ENCODE measurements at regions not wholly inside any gene's neighbourhood (a gene's known extent, or its start where the extent isn't known, plus 50 kb on each side); places are given as distances from the start of the nearest gene placed in this dataset.

DNA sequence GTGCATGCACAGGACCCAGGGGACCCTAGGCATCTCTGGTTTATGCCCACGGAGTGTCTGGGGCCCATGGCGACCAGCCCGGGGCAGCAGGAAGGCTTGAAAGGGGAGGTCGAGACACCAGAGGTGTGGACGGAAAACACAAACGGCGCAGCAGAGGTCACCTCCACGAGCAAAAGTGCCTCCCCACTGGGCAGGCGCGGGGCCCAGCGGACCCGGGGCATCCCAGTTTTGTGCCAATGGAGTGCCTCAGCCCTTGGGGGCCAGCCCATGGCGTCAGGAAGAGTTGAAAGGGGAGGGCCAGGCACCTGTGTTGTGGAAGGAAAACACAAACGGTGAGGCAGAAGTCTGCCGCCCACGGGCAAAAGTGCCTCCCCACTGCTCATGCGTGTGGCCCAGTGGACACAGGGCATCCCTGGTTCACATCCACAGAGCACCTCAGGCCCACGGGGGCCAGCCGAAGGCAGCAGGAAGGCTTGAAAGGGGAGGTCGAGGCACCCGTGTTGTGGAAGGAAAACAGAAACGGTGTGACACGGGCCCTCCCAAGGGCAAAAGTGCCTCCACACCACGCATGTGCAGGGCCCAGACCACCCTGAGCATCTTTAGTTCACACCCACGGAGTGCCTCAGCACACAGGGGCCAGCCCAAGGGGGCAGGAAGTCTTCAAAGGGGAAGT is 378.8 kb downstream of the ALG10 start:
- no peak overlapping the region for H3K4me3 ChIP-seq (ENCODE audit: low read depth, poor library complexity, severe bottlenecking)
- intact Hi-C loops (cut with DNase I; ENCODE audit: low total_unique reads): no loop called here
- WGBS, 2 donors: 65 to 71% methylated on average over 25 of the region's 25 CpGs
- peak; percentile 11 to 75 for DNase-seq (ENCODE audit: low spot score in 2 of 2)
- TF ChIP-seq, protein P1, sequence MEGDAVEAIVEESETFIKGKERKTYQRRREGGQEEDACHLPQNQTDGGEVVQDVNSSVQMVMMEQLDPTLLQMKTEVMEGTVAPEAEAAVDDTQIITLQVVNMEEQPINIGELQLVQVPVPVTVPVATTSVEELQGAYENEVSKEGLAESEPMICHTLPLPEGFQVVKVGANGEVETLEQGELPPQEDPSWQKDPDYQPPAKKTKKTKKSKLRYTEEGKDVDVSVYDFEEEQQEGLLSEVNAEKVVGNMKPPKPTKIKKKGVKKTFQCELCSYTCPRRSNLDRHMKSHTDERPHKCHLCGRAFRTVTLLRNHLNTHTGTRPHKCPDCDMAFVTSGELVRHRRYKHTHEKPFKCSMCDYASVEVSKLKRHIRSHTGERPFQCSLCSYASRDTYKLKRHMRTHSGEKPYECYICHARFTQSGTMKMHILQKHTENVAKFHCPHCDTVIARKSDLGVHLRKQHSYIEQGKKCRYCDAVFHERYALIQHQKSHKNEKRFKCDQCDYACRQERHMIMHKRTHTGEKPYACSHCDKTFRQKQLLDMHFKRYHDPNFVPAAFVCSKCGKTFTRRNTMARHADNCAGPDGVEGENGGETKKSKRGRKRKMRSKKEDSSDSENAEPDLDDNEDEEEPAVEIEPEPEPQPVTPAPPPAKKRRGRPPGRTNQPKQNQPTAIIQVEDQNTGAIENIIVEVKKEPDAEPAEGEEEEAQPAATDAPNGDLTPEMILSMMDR (IDR thresholded peaks at IDR 0.05): no peak
- TF ChIP-seq POLR2A (IDR thresholded peaks at IDR 0.05): no peak

DNA sequence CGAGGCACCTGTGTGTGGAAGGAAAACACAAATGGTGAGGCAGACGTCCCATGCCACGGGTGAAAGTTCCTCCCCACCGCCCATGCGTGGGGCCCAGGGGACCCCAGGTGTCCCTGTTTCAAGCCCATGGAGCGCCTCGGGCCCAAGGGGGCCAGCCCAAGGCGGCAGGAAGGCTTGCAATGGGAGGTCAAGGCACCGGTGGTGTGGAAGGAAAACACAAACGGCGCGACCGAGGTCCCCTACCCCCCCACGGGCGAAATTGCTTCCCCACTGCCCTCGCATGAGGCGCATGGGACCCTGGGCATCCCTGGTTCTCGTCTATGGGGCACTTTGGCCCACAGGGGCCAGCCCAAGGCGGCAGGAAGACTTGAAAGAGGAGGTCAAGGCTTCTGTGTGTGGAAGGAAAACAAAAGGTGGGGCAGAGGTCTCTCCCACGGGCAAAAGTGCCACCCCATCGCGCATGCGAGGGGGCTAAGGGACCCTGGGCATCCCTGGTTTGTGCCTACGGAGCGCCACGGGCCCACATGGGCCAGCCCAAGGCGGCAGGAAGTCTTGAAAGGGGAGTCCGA is 379.4 kb downstream of the ALG10 start:
- 46 to 59% methylated on average over 26 to 28 of the region's 28 CpGs for WGBS, 2 donors
- no peak for TF ChIP-seq POLR2A (IDR thresholded peaks at IDR 0.05)
- TF ChIP-seq, protein P1 (IDR thresholded peaks at IDR 0.05): no peak
- H3K4me3 ChIP-seq (ENCODE audit: low read depth, poor library complexity, severe bottlenecking): no peak overlapping the region
- intact Hi-C loops (cut with DNase I; ENCODE audit: low total_unique reads): no loop called here
- DNase-seq (ENCODE audit: low spot score in 2 of 2): peak in 1 of 2 donors; percentile 67

DNA sequence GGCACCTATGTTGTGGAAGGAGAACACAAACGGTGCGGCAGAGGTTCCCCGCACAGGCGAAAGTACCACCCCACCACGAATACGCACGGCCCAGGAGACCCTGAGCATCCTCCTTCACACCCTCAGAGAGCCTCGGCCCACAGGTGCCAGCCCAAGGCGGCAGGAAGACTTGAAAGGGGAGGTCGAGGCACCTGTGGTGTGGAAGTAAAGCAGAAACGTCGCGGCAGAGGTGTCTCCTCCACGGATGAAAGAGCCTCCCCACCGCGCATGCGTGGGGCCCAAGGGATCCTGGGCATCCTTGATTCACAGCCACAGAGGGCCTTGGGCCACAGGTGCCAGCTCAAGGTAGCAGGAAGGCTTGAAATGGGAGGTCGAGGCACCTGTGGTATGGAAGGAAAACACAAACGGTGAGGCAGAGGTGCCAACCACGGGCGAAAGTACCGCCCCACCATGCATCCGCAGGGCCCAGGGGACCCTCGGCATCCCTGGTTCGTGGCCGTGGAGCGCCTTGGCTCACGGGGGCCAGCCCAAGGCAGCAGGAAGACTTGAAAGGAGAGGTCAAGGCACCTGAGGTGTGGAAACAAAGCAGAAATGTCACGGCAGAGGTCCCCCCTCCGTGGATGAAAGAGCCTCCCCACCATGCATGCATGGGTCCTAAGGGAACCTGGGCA is 380.1 kb downstream of the ALG10 start:
- intact Hi-C loops (cut with DNase I; ENCODE audit: low total_unique reads): no loop called here
- WGBS, 2 donors: 69 to 72% methylated on average over 30 of the region's 30 CpGs
- peak in 1 of 2 donors; percentile 49 for DNase-seq (ENCODE audit: low spot score in 2 of 2)
- H3K4me3 ChIP-seq (ENCODE audit: low read depth, poor library complexity, severe bottlenecking): no peak overlapping the region
- TF ChIP-seq, protein P1 (IDR thresholded peaks at IDR 0.05): no peak
- no peak for TF ChIP-seq POLR2A (IDR thresholded peaks at IDR 0.05)

DNA sequence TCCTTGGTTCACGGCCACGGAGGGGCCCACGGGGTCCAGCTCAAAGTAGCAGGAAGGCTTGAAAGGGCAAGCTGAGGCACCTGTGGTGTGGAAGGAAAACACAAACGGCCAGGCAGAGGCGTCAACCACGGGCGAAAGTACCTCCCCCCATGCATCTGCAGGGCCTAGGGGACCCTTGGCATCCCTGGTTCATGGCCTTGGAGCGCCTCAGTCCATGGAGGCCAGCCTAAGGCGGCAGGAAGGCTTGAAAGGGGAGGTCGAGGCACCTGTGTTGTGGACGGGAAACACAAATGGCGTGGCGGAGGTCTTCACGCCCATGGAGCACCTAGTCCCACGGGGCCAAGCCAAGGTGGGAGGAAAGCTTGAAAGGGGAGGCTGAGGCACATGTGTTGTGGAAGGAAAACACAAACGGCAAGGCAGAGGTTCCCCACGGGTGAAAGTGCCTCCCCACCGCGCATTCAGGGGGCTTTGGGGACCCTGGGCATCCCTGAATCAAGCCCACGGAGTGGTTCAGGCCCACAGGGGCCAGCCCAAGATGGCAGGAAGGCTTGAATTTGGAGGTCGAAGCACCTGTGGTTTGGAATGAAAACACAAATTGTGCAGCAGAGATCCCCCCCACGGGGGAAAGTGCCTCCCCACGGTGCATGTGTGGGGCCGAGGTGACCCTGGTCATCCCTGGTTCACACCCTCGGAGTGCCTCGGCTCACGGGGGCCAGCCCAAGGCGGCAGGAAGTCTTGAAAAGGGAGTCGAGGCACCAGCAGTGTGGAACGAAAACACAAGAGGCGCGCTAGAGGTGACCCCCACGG is 380.8 kb downstream of the ALG10 start:
- H3K4me3 ChIP-seq (ENCODE audit: low read depth, poor library complexity, severe bottlenecking): no peak overlapping the region
- WGBS, 2 donors: 70 to 81% methylated on average over 33 of the region's 33 CpGs
- intact Hi-C loops (cut with DNase I; ENCODE audit: low total_unique reads): no loop called here
- peak in 1 of 2 donors; percentile 76 for DNase-seq (ENCODE audit: low spot score in 2 of 2)
- no peak for TF ChIP-seq POLR2A (IDR thresholded peaks at IDR 0.05)
- TF ChIP-seq, protein P1 (IDR thresholded peaks at IDR 0.05): no peak

DNA sequence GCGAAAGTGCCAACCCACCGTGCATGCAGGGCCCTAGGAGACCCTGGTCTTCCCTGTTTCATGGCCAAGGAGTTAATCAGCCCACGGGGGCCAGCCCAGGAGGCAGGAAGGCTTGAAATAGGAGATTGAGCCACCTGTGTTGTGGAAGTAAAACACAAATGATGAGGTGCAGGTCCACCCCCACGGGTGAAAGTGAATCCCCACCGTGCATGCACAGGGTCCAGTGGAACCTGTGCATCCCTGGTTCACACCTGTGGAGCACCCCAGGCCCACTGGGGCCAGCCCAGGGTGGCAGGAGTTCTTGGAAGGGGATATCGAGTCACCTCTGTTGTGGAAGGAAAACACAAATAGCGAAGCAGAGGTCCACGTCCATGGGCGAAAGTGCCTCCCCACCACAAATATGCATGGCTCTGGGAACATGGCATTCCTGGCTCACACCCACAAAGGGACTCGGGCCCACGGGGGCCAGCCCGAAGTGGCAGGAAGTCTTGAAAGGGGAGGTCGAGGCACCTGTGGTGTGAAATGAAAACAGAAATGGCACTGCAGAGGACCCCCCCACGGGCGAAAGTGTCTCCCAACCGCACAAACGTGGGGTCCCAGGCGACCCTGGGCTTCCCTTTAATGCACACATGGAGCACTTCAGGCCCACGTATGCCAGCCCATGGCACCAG is 381.5 kb downstream of the ALG10 start:
- peak in 1 of 2 donors; percentile 62 for DNase-seq (ENCODE audit: low spot score in 2 of 2)
- intact Hi-C loops (cut with DNase I; ENCODE audit: low total_unique reads): no loop called here
- 56 to 61% methylated on average over 19 of the region's 19 CpGs for WGBS, 2 donors
- TF ChIP-seq, protein P1 (IDR thresholded peaks at IDR 0.05): no peak
- TF ChIP-seq POLR2A (IDR thresholded peaks at IDR 0.05): no peak
- H3K4me3 ChIP-seq (ENCODE audit: low read depth, poor library complexity, severe bottlenecking): no peak overlapping the region
